ENCODE measurements at regions not wholly inside any gene's neighbourhood (a gene's known extent, or its start where the extent isn't known, plus 50 kb on each side); places are given as distances from the start of the nearest gene placed in this dataset.

- TF ChIP-seq CTCF (conservative IDR thresholded peaks at IDR 0.05; ENCODE audit: low read depth, low read length), result no peak
- no peak for TF ChIP-seq MXI1 (IDR thresholded peaks at IDR 0.05; ENCODE audit: borderline replicate concordance, low read depth, low read length)
- no peak for TF ChIP-seq ELK1 (IDR thresholded peaks at IDR 0.05; ENCODE audit: borderline replicate concordance, low read depth, low read length)
- TF ChIP-seq POLR2A (IDR thresholded peaks at IDR 0.05; ENCODE audit: low read depth, low read length), result no peak
- no peak for TF ChIP-seq RAD21 (IDR thresholded peaks at IDR 0.05; ENCODE audit: low read length)
- TF ChIP-seq RCOR1 (IDR thresholded peaks at IDR 0.05; ENCODE audit: insufficient replicate concordance, low read length), result no peak
- TF ChIP-seq RFX5 (IDR thresholded peaks at IDR 0.05; ENCODE audit: low read depth, low read length), result no peak
- no peak for TF ChIP-seq USF2 (IDR thresholded peaks at IDR 0.05; ENCODE audit: low read depth, low read length)
- TF ChIP-seq CEBPB (IDR thresholded peaks at IDR 0.05; ENCODE audit: low read depth, low read length), result no peak
- TF ChIP-seq SMC3 (IDR thresholded peaks at IDR 0.05; ENCODE audit: low read depth, low read length), result no peak
- no peak for TF ChIP-seq BHLHE40 (IDR thresholded peaks at IDR 0.05; ENCODE audit: low read depth, low read length)
Observed at GRCh38 chr1:108072212-108072611, 107.2 kb upstream of the VAV3 start.
